Endothelial cell of umbilical vein (primary cell): ENCODE measurements at regions not wholly inside any gene's neighbourhood (a gene's known extent, or its start where the extent isn't known, plus 50 kb on each side); places are given as distances from the start of the nearest gene placed in this dataset.

Experiments used
- CTCF ChIP-seq, 2 donors: IDR thresholded peaks; 1 replicate in 1 of 2; 2 replicates in 1 of 2; pipeline ENCODE4 v1.5.1; 2011; ENCODE audit warnings: low read length in 2 of 2, mild to moderate bottlenecking in 2 of 2, moderate library complexity in 2 of 2, control low read depth in 1 of 2, inconsistent platforms in 1 of 2, low read depth in 1 of 2; ENCODE audit not compliant: insufficient read depth in 1 of 2; ENCODE audit errors: extremely low read depth in 1 of 2
- EZH2 ChIP-seq: IDR thresholded peaks from 2 replicates; pipeline ENCODE4 v1.6.1; 2012; ENCODE audit warnings: borderline replicate concordance, low read depth, mild to moderate bottlenecking, moderate library complexity, low read length, inconsistent platforms; ENCODE audit not compliant: severe bottlenecking
- FOS ChIP-seq: IDR thresholded peaks from 2 replicates; pipeline ENCODE4 v1.6.1; 2011; ENCODE audit warnings: mild to moderate bottlenecking, low read length, moderate library complexity, borderline replicate concordance; ENCODE audit not compliant: insufficient read depth
- GATA2 ChIP-seq: IDR thresholded peaks from 2 replicates; pipeline ENCODE4 v1.7.0; 2011; ENCODE audit warnings: low read depth, mild to moderate bottlenecking, moderate library complexity, mixed read lengths, low read length; ENCODE audit not compliant: insufficient read length, insufficient read depth
- MAX ChIP-seq: IDR thresholded peaks from 2 replicates; pipeline ENCODE4 v1.6.1; 2011; ENCODE audit not compliant: insufficient read depth, insufficient read length
- MYC ChIP-seq: IDR thresholded peaks from one replicate; pipeline ENCODE4 v1.6.1; 2011; ENCODE audit warnings: mild to moderate bottlenecking, low read depth, low read length
- POLR2A ChIP-seq: IDR thresholded peaks from 2 replicates; pipeline ENCODE4 v1.6.1; 2012; ENCODE audit warnings: low read depth, mild to moderate bottlenecking, control low read depth, low read length
- POLR2AphosphoS5 ChIP-seq: IDR thresholded peaks from 2 replicates; pipeline ENCODE4 v1.6.1; 2012; ENCODE audit warnings: low read depth, mild to moderate bottlenecking, control low read depth, low read length, moderate library complexity; ENCODE audit not compliant: insufficient read depth

GRCh38 chr13:57970404-57970803, 338.9 kb downstream of the PCDH17 start:
- no peak for TF ChIP-seq POLR2AphosphoS5
- no peak for TF ChIP-seq CTCF (IDR thresholded peaks at IDR 0.05; ENCODE audit: extremely low read depth in 1 of 2, insufficient read depth in 1 of 2, low read depth in 1 of 2, low read length in 2 of 2)
- TF ChIP-seq GATA2: no peak
- no peak for TF ChIP-seq POLR2A
- no peak for TF ChIP-seq EZH2
- TF ChIP-seq MAX: no peak
- no peak for TF ChIP-seq FOS
- TF ChIP-seq MYC: no peak
